GM19328 (cell line): ENCODE measurements at regions not wholly inside any gene's neighbourhood (a gene's known extent, or its start where the extent isn't known, plus 50 kb on each side); places are given as distances from the start of the nearest gene placed in this dataset.

Experiments used
- ATAC-seq: cut with Tn5 transposase; IDR thresholded peaks from one replicate; pipeline ENCODE4 v1.9.1; 2021; ENCODE audit warnings: mild to moderate bottlenecking, moderate library complexity; ENCODE audit not compliant: unreplicated experiment

DNA sequence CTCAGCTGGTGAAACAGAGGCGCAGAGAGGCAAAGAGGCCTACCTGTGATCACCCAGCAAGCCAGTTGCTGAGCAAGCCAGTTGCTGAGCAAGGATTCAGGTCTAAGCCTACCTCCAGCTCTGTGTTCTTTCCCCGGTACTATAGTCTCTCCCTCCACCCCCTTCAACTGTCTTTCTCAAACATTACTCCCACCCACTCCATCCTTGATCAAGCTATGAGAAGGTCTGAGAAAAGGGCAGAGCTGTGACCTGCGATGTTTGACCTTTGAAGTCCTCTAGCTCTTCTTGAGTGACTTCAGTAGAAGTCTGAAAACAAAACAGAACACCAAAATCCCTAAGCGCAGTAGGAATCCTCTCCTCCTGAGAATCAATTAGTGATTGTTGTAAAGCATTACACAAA, 665.2 kb upstream of the ID2 start:
- ATAC-seq: no peak

DNA sequence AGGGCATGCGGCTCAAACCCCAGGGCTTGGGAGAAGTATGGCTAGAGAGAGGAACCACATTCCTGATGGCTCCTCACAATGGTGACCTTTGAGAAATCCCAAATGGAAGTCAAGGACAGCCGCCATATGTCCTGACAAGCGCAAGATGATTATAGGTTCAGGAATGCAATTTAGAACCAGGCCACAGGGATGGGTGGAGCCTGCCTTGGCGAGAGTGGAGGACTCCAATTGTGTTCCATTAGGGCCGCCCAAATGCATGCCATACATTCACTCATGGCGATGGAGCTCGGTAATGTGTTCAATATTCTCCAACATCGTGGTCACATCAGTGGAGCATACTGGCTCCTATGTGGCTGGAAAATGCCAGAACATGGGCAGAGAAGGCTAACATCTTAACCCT, 662.9 kb upstream of the ID2 start:
- ATAC-seq: no peak

DNA sequence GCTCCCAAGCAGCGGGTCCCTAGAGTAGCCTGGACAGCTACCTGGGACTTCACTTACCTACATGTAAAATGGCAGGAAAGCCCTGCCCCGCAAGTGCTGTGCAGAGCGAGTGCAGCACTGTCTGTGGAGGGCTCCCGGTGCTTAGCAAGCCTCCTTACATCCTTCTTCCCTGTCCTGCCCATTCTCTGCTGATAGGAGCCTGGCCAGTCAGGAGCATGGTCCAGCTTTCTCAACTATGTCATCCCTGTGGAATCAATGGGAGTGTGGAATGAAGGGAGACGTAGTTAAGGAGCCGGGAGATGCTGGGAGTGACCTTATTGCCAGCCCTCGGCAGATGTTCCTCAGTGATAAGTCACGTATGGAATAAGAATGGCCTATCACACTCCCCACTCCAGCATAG, 661.9 kb upstream of the ID2 start:
- ATAC-seq: no peak

DNA sequence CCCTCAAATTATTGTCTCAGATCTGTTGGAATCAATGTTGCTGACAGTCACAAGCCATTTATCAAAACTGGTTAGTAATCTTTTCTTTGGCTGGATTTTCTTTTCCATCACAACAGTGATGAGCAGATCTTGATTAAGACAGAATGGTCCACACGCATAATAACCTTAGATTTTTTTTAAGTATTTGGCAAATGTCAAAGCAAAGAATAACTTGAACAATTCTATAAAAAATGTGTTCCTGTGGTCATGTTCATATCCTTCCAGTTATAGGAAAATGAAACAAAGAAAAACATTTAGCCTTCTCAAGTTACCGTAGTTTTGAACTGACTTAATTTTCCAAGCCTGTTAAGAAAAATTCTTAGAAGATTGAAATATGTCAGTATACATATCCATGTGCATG, 659.9 kb upstream of the ID2 start:
- no peak for ATAC-seq

DNA sequence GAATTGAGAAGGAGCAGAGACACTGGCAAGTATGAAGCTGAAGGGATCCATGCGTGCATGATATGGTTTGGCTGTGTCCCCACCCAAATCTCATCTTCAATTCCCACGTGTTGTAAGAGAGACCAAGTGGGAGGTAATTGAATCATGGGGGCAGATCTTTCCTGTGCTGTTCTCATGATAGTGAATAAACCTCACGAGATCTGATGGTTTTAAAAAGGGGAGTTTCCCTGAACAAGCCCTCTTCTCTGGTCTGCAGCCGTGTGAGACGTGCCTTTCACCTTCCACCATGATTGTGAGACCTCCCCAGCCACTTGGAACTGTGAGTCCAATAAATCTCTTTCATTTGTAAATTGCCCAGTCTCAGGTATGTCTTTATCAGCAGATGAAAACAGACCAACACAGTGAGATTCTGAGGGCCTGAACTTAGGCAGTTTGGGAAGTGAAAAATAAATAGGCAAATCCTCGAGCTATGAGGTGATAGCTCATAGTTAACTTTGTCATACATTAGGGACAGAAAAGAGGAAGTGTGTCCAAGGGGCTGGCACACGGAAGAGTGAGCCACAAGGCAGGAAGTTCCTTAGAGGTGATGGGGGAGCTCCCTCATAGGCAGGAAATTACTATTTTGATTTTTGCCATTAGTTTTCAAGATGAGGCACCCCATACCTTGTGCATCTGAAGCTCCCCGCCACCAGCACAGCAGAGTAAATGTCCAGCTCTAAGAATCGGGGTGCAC, 658.8 kb upstream of the ID2 start:
- no peak for ATAC-seq

DNA sequence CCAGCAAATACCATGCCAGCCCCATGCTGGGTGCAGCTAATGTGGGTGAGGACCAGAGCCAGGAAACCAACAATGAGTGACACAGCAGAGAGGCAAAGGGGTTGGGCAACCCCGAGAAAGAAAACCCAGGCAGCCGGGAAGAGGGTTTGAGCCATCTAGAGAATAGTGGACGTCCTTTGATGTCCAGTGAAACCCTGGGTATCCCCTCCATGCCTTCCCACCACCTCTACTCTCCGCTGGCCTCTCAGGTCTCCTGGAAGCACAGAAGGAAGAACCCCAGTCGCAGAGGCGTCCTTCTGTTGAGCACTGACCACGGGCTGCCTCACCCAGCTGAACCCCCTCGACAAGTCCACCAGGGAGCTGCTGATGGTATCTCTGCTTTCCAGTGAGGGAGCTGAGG, 657.4 kb upstream of the ID2 start:
- no peak for ATAC-seq

DNA sequence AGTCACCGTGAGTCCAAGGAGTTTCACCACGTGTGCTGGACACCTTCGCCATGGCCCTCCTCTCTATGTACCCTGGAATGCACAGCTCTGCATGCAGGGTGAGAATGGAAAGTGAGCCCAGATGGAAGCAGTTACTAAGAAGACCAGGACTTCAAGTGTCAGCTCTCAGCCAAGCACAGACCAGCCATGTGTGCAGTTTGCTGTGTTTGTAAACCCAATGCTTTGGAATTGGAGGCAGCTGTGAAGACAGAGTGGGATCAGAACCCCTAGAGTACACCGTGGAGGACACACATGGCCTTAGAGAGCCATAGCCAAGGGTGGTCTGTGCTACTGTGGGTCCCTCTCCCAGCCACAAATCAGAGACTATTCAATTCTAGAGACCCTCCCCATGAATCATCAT, 655.5 kb upstream of the ID2 start:
- no peak for ATAC-seq

DNA sequence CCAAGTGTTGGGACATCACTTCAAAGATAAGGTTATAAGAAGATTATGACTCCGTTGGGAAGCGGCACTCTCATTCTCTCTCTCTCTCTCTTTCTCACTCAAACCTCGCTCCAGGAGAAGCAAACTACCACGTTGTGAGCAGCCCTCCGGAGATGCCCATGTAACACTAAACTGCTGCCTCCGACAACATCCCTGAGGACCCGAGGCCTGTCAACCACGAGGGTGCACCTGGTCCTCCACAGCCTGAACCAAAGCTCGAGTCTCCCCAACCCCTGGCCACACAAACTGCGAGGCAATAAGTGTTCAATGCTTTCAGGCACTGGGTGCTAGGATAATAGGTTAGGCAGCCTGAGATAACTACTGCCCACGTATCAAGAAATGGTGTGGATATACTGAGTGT, 654.5 kb upstream of the ID2 start:
- no peak for ATAC-seq

DNA sequence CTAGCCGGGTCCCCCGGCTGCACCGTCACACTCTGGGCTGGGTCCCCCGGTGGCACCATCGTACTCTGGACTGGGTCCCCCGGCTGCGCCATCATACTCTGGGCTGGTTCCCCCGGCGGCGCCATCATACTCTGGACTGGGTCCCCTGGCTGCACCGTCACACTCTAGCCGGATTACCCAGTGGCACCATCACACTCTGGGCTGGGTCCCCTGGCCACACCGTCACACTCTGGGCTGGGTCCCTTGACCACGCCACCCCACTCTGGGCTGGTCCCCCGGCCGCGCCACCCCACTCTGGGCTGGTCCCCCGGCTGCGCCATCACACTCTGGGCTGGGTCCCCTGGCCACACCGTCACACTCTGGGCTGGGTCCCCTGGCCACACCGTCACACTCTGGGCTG, 653.8 kb upstream of the ID2 start:
- no peak for ATAC-seq

DNA sequence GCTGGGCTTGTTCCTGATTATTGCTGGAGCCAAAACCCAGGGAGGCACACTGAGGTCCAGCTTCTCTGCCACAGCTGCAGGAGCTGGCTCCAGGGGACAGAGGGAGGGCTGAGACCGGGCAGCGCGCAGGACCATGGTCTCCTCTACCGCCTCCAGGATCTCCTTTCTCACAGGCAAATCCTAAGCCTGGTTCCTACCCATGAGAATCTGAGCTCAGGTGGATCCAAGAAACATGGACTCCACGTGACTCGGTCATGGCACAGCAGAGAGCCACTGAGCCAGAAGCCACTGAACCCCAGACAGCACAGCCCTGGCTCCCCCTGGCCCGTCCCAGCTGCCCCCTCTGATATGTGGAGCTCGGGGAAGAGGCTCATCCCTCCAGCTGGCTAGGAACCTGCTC, 653.4 kb upstream of the ID2 start:
- no peak for ATAC-seq

DNA sequence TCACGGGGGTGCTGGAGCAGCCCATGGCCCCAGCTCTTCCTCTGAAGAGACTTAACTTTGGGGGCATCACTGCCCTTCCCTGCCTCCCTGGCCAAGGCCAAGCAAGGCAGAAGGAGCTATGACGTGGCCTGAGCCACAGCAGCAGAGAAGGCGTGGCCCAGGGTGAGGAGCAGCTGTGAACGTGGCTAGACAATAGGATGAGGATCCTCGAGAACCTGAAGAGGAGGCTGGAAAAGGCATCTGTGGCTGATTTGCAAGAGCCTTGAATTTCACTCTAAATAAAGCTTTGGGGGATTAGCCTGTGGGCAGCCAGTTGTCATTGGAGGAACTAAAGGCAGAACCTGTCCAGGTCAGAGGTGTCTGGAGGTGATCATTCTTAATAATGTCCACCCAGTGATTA, 652.9 kb upstream of the ID2 start:
- ATAC-seq: no peak

DNA sequence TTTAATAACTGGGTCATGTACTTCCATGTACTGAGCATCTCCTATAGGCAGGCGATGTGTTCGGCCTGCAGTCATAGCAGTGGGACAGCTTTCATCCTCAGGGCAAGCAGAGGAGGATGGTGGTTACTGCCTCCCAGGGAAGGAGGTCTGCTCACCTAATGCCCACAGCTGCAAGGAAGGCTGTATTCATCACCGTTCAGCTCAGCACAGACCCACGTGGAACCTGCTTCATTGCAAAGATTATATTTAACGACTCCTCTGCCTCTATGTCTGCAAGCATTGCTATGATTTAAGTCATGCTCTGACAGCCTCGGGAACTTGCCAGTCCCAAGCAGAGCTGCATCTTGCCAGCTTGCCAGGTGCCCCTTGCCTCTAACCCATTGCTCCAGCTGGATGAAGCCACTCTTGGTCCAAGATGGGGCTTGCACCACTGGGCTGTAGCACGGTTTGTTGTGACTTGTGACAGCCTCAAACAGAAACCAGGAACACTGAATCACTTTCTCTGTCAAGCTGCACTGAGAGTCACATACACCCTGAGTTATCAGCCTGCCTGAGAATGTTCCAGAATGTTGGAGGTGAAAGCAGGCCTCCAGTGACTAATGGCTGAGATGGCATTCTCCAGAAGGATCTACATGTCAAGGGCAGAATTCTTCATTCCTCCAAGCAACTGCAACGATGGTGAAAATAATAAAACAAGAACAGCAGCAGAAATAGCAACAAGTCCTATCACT, 651.1 kb upstream of the ID2 start:
- no peak for ATAC-seq

DNA sequence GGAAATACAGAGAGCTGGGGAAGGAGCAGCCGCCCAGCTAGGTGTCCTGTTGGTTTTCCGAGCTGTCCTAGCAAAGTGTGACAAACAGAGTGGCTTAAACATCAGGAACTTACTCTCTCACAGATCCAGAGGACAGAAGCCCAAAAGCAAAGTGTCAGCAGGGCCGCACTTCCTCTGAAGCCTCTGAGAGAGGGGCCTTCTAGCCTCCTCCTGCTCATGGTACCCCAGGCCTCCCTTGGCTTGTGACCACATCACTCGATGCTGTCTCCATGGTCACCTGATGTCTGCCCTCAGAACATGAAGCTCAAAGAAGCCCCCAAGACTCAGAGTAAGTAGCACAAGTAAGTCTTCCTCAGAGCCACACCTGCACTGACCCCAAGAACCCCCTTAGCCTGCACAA, 650.5 kb upstream of the ID2 start:
- no peak for ATAC-seq

DNA sequence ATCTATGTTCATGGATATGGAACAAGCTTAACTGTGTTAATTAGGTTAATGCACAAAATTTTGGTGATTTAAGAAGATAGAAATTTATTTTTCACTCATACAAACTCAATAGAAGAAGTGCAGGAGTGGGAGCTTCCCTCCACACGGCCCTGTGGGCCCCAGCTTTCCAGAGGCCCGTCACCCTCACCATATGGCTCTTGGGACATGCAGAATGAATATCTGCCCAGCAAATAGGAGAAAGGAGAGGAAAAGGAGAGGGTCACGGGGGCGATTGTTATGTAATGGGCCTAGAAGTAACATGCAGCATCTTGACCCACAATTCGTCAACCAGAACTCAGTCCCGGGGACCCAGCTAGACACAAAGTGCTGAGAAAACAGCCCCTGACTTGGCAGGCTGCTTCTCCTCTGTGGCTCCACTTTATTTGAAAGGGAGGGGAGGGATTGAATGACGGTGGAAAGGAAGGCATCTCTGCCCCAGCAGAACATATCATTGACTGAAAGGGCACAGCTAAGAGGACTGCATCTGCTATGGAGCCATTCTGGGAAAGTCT, 648.2 kb upstream of the ID2 start:
- ATAC-seq: no peak

DNA sequence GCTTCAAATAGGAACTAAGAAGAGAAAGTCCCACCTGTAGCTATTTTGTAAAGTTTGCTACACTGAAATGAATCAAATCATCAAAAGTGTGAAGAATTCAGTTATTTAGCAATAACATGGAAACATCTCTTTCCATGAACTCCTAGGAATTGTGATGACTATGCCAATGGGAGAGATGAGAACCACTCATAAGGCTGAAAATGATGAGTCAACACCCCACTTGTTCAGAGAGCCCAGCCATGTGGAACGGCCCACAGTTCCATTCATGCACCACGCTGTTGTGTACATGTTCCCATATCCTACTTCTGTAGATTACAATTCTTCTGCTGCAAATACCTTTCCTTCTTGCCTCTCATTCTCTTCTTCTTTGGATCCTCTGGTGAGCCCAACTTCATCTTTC, 645.5 kb upstream of the ID2 start:
- no peak for ATAC-seq

DNA sequence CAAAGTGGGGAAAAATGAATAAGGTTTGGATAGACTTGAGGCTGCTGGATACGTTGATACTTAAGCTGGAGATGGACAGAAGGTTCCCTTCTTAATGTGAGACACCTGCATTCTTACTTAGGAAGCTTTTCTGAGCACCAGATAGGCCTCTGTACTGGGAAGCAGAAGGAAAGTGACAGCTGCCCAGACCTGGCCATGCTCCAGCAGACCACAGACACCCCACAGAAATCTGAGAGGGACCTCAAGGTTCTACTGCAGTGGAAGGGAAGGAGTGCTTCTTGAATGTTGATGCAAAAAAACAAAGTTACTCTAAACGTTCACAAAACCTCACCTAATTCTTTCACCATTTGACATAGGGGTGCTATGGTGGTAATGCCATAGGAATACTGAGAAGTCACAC, 642.1 kb upstream of the ID2 start:
- no peak for ATAC-seq

DNA sequence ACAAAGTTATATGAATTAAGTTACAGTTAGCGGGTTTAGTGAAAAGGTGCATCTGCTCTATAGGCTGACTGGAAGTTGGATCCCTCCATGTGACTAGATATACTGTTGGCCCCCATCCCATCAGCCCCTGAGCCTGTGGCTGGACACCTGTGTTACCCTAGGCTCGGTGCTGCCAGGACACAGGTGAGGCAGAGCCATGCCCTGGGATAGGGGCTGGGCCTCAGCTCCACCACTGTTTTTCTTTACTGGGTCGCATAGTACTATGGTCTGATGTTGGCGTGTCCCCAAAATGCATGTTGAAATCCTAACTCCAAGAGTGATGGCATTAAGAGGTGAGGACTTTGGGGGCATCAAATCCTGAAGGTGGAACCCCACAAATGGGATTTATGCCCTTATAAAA, 638.6 kb upstream of the ID2 start:
- ATAC-seq: no peak

DNA sequence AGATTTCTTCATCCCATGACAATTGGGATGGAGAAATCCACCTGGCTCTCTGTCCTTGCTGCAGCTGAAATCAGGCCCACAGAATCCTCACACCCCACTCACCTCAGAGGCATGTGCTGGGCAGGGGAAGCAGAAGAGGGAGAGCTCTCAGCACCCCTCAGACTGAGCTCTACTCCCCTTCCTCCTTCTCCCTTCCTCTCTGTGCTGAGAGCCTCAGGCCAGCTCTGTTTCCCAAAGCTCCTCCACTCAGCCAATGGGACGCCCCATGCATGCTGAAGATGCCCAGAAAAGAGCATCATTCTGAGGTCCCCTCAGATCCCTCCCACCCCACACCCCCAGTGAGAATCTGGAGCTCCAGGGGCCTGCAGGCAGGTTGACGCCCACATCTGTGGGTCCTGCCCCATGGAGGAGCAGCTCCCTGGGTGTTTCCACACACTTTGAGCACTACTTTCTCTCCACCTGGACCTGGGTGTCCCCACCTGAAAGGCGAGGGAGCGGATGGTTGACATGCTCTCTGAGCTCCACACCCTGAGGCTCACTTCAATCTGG, 637.7 kb upstream of the ID2 start:
- no peak for ATAC-seq

DNA sequence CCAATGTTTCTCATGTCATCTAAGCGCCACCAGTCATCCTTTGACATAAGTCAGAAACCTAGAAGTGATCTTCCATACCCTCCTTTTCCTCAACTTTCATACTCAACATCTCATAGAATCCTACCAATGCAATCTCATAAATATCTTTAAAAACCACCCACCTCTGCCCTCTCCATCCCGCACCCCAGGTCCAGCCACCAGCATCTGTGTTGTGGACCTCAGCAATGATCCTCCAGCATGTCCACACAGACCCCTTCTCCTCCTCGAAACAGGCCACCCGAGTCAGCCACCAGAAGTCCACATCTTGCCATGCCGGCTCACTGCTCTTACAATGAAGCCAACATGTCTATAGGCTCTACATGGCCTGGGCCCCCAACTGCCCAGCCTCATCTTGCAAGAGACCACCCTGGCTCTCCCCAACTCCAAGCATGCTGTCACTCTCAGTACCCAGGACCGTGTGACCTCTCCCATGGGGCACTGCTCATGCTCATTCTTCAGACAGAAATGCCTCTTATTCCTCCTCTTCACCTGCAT, 636.7 kb upstream of the ID2 start:
- no peak for ATAC-seq

DNA sequence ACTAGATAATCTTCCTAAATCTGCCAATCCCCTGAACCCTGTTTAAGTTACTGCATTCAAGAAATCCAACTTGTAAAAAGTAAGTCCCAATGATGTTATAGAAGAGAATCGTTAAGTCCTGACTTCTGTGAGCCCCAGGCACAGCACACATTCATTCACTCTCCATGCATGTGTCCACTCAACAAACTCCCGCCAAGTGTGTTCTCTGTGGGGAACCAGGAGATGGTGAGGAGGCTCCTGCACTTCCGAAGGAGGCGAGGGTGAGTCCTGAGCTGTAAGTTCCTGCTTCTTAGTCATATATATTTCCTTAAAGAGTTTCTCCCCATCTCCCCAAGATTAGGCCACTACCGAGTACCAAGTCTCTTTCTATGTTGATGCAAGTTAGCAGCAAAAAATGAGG, 635.0 kb upstream of the ID2 start:
- no peak for ATAC-seq

DNA sequence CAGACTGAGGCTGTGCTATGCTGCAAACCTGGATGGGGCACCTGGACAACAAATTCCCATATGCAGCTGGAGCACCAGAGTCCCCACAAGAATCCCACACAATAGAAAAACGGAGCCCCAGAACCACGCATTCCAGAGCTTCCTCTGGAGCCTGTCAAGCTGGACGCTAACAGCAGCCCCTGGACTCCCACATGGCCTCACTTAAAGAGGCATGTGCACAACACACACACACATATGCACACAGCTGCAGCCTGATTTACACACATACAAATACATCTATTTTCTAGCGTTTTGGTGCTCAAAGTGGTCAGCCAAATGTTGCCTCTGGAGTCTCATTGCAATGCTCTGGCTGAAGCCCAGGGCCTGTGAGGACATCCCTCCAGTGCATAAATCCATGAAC, 632.7 kb upstream of the ID2 start:
- no peak for ATAC-seq
